ENCODE measurements at regions not wholly inside any gene's neighbourhood (a gene's known extent, or its start where the extent isn't known, plus 50 kb on each side); places are given as distances from the start of the nearest gene placed in this dataset.

- intact Hi-C loops (cut with micrococcal nuclease): no loop called here
- no peaks in the 10 kb centered on the region for H3K9me3 ChIP-seq (replicated peaks)
- DNase-seq: no peak
Measured at GRCh38 chr2:16398486-16399043, 267.1 kb downstream of the CYRIA start.

GRCh38 chr2:16397681-16398475 lies 267.8 kb downstream of the CYRIA start:
- H3K36me3 ChIP-seq: no peaks in the 10 kb centered on the region

More at GRCh38 chr2:16398486-16399043, 267.1 kb downstream of the CYRIA start:
- peaks cover 7% of the 10 kb centered on the region for H3K4me1 ChIP-seq
- no peak overlapping the region for H3K4me3 ChIP-seq
- TF ChIP-seq CTCF (IDR thresholded peaks at IDR 0.05; ENCODE audit: borderline replicate concordance): no peak
- H3K36me3 ChIP-seq: no peaks in the 10 kb centered on the region
- no peak overlapping the region for H3K27ac ChIP-seq (replicated peaks)
- no peaks in the 10 kb centered on the region for H3K27me3 ChIP-seq (ENCODE audit: low read depth)

GRCh38 chr2:16396986-16397385 lies 268.6 kb downstream of the CYRIA start:
- Histone ChIP-seq H3K4me3 (no peak overlapping the region), H3K9me3 (replicated peaks) (no peaks in the 10 kb centered on the region), H3K4me1 (peaks cover 7% of the 10 kb centered on the region), H3K27me3 (ENCODE audit: low read depth) (no peaks in the 10 kb centered on the region), H3K36me3 (no peaks in the 10 kb centered on the region), H3K27ac (replicated peaks) (no peak overlapping the region)
- intact Hi-C loops (cut with micrococcal nuclease): no loop called here
- no peak for TF ChIP-seq CTCF (IDR thresholded peaks at IDR 0.05; ENCODE audit: borderline replicate concordance)
- no peak for DNase-seq

More at GRCh38 chr2:16397681-16398475, 267.8 kb downstream of the CYRIA start:
- Histone ChIP-seq H3K4me3 (no peak overlapping the region), H3K9me3 (replicated peaks) (no peaks in the 10 kb centered on the region), H3K27ac (replicated peaks) (no peak overlapping the region), H3K27me3 (ENCODE audit: low read depth) (no peaks in the 10 kb centered on the region), H3K4me1 (peaks cover 7% of the 10 kb centered on the region)
- intact Hi-C loops (cut with micrococcal nuclease): no loop called here
- no peak for DNase-seq
- no peak for TF ChIP-seq CTCF (IDR thresholded peaks at IDR 0.05; ENCODE audit: borderline replicate concordance)

GRCh38 chr2:16396171-16396570 lies 269.5 kb downstream of the CYRIA start:
- Histone ChIP-seq H3K36me3 (no peaks in the 10 kb centered on the region), H3K27ac (replicated peaks) (no peak overlapping the region), H3K4me3 (no peak overlapping the region), H3K4me1 (peaks cover 7% of the 10 kb centered on the region), H3K9me3 (replicated peaks) (no peaks in the 10 kb centered on the region), H3K27me3 (ENCODE audit: low read depth) (peaks cover 2% of the 10 kb centered on the region)
- intact Hi-C loops (cut with micrococcal nuclease): no loop called here
- TF ChIP-seq CTCF (IDR thresholded peaks at IDR 0.05; ENCODE audit: borderline replicate concordance): no peak
- no peak for DNase-seq

GRCh38 chr2:16395601-16396000 lies 270.0 kb downstream of the CYRIA start:
- intact Hi-C loops (cut with micrococcal nuclease): no loop called here
- no peaks in the 10 kb centered on the region for H3K36me3 ChIP-seq
- peaks cover 6% of the 10 kb centered on the region for H3K4me1 ChIP-seq
- DNase-seq: no peak
- H3K27ac ChIP-seq (replicated peaks): no peak overlapping the region
- no peak overlapping the region for H3K4me3 ChIP-seq
- H3K27me3 ChIP-seq (ENCODE audit: low read depth): peaks cover 8% of the 10 kb centered on the region
- H3K9me3 ChIP-seq (replicated peaks): no peaks in the 10 kb centered on the region
- TF ChIP-seq CTCF (IDR thresholded peaks at IDR 0.05; ENCODE audit: borderline replicate concordance): no peak

All from left ventricle myocardium inferior (tissue), 1 donor.